ENCODE measurements at regions not wholly inside any gene's neighbourhood (a gene's known extent, or its start where the extent isn't known, plus 50 kb on each side); places are given as distances from the start of the nearest gene placed in this dataset.

DNA sequence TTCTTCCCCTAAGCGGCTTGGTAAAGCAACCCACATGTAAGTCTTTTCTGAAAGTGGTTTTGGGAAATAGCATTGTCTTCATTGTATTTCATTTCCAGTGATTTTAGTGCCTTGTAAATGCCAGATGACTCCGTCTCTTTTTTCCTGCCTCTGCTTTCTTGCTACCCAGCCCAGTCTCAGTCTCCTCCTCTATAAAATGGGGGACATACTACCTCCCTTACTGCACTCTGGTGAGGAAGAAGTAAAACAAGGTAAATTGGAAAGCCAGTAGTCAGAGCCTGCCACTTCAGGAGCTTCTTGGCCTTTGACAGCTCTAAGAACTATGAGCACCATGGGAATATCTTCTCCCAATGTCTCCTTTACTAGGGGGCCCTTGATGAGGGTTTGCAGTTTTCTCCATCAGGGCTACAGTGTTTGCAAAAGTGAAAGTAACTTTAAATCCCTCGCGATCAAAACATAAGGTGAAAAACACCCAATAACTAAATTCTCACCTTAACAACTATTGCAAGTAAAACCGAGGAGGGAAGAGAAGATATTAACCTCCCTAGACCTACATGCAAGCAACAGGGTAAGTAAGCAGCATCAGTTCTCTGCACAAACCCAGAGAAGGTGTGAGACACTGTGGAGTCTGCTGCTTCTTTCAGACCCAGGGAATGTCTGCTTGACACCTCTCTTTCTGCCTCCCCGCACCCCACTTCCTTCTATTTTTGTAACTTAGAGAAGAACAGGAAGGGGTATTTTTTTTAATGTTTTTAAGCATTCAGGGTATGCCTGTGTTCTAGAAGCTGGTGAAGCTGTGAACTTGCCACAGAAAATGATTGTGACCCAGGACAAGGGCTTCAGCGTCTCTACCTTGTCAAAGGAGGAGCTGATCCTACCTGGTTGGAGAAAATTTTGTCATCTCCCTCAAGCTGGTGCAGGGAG is 159.1 kb upstream of the EOMES start:
- no peak overlapping the region for H3K4me3 ChIP-seq (ENCODE audit: low read depth, low read length)
- TF ChIP-seq, protein P1, sequence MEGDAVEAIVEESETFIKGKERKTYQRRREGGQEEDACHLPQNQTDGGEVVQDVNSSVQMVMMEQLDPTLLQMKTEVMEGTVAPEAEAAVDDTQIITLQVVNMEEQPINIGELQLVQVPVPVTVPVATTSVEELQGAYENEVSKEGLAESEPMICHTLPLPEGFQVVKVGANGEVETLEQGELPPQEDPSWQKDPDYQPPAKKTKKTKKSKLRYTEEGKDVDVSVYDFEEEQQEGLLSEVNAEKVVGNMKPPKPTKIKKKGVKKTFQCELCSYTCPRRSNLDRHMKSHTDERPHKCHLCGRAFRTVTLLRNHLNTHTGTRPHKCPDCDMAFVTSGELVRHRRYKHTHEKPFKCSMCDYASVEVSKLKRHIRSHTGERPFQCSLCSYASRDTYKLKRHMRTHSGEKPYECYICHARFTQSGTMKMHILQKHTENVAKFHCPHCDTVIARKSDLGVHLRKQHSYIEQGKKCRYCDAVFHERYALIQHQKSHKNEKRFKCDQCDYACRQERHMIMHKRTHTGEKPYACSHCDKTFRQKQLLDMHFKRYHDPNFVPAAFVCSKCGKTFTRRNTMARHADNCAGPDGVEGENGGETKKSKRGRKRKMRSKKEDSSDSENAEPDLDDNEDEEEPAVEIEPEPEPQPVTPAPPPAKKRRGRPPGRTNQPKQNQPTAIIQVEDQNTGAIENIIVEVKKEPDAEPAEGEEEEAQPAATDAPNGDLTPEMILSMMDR (IDR thresholded peaks at IDR 0.05; ENCODE audit: insufficient read depth, low read depth, low read length): no peak
- DNase-seq (ENCODE audit: low read depth): no peak

DNA sequence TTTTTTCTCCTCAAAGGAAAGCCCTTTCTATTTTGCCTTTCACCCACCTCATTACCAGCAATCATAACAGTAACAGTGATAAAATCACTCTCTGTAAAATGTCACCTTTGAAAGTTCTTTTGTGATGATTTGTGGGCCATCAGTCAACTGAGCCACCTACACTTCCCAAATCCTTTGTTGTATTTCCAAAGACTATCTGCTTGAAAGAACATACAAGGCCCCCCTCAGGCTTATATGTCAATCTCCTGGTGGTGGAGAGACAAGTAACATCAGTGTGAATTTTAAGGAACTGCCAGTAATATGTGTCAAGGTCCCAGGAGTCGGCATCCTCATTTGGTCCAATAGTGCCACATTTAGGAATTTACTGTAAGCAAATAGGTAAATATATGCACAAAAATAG is 161.1 kb upstream of the EOMES start:
- TF ChIP-seq, protein P1 (IDR thresholded peaks at IDR 0.05; ENCODE audit: insufficient read depth, low read depth, low read length): no peak
- no peak overlapping the region for H3K4me3 ChIP-seq (ENCODE audit: low read depth, low read length)
- no peak for DNase-seq (ENCODE audit: low read depth)

DNA sequence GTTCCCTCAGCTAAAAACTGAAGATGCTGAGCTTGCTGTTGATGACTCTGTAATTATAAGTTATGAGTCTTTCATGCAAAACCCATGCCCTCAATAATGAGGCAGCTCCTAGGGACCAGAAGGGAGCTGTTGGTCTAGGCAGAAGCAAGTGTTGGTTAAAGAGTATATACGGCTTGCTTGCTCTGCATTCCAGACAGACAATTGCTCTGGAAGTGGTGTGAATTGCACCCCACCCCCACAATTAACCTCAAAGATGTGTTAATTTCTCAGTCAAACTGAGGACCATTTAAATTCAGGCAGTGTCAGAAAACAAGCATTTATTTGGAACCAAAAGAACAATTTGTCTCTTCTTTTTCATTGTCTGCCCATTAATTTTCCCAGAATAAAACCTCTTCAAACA is 163.5 kb upstream of the EOMES start:
- DNase-seq (ENCODE audit: low read depth): no peak
- no peak overlapping the region for H3K4me3 ChIP-seq (ENCODE audit: low read depth, low read length)
- TF ChIP-seq, protein P1 (IDR thresholded peaks at IDR 0.05; ENCODE audit: insufficient read depth, low read depth, low read length): no peak

DNA sequence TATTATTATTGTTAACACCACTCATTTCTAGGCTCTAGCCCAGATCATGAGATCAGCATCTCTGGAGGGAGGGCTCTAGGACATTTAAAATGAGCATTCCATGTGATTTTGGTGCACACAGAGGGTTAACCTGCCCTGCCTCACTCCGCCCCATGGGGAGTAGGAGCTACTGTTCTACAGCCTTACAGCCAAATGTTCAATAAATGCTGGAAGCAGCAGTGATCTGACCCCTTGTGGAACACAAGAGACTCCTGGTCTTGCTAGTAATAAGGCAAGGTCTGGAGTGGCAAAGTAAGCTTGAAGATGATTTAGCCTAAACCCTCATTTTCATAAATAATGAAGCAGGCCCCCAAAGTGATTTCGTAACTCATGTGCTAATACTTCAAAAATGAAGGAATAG is 166.4 kb upstream of the EOMES start:
- TF ChIP-seq, protein P1 (IDR thresholded peaks at IDR 0.05; ENCODE audit: insufficient read depth, low read depth, low read length): no peak
- H3K4me3 ChIP-seq (ENCODE audit: low read depth, low read length): no peak overlapping the region
- DNase-seq (ENCODE audit: low read depth): no peak

DNA sequence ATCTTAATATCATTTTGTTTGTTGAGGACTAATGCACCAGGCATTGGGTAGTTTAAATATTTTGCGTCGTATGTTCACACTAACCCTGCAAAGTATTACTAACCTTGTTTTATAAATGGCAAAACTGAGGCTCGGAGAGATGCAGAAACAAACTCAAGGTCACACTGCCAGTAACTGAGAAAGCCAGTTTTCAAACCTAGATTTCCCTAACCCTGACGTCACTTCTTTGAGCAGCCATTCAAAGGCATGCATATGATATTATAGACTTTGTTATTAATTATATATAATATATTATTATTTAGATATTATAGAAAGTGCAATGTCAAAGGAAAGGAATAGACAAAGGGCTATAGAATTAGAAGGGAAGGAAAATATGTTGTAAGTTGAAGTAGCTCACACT is 167.6 kb upstream of the EOMES start:
- DNase-seq (ENCODE audit: low read depth): no peak
- H3K4me3 ChIP-seq (ENCODE audit: low read depth, low read length): no peak overlapping the region
- TF ChIP-seq, protein P1 (IDR thresholded peaks at IDR 0.05; ENCODE audit: insufficient read depth, low read depth, low read length): no peak

DNA sequence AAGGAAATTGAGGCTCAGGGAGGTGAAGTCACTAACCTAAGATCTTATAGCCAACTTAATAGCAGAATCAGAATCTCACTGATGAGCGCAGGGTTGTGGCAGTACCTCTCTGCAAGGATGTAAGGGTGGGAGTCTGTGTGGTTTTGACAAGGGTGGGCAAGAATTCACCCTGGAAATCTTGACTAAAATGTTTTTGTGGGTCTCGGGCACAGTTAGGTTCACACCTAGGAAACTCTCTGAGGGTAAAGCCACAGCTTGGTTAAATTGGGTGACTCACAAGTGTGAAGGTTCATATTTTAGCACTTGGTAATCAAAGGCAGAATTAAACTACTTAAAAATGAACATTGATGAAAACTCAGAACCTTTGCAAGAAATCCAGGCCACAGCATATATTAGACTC is 178.2 kb upstream of the EOMES start:
- no peak for DNase-seq (ENCODE audit: low read depth)
- TF ChIP-seq, protein P1 (IDR thresholded peaks at IDR 0.05; ENCODE audit: insufficient read depth, low read depth, low read length): no peak

More for the DNA sequence above, 178.2 kb upstream of the EOMES start:
- H3K4me3 ChIP-seq (ENCODE audit: low read depth, low read length): no peak overlapping the region

Measured in fibroblast of villous mesenchyme (primary cell).